ENCODE measurements at regions not wholly inside any gene's neighbourhood (a gene's known extent, or its start where the extent isn't known, plus 50 kb on each side); places are given as distances from the start of the nearest gene placed in this dataset.

GRCh38 chr10:47237316-47238260 lies 62.4 kb upstream of the GDF10 start:
- DNase-seq, result no peak

GRCh38 chr10:47238331-47239095 lies 61.5 kb upstream of the GDF10 start:
- DNase-seq, result no peak

GRCh38 chr10:47239211-47239610 lies 60.8 kb upstream of the GDF10 start:
- DNase-seq, result no peak

GRCh38 chr10:47240173-47240572 lies 59.8 kb upstream of the GDF10 start:
- DNase-seq, result no peak

- no peak for DNase-seq
Observed at GRCh38 chr10:47241256-47241655, 58.7 kb upstream of the GDF10 start.

DNA sequence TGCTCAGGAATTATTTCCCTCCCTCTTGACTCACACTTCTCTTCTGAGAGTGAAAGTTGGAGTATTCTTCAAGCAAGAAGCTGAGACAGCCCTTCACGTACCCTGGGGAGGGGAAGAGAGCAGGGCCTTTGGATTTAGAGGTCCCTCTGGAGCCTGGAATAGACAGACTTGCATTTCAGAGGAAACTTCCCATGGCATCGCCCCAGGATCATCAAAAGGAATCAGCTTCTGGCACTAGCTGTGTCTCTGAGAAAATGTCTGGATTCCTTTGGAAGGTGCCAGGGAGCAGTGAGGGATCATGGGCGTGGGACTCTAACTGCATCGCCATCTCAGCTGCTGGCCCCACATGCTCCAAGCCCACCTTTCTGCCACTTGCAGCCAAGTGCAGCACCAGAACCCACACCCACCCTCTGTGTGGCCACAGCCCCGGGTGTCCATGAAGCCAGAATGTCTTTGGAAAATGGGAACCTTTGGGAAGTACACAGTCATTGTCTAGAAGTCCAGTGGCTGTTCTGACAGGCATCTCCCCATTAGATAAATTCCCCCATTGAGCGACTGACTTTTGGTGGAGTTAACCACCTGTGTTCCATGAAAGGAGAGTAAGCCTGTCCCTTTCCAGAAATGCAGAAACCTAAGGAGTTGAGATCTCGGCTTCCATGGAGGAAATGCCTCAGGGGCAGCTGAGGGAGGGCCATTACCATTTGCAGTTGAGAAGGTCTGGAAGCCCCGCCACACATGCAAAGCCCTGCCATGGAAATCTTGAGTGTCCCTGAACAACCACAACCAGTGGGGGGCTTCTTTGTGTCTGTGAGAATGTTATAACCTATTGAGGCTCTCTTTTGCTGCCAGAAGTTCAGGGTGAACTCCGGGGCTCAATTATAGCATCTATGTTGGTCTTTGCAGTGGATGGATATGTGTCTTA lies 57.8 kb upstream of the GDF10 start:
- no peak for DNase-seq

DNA sequence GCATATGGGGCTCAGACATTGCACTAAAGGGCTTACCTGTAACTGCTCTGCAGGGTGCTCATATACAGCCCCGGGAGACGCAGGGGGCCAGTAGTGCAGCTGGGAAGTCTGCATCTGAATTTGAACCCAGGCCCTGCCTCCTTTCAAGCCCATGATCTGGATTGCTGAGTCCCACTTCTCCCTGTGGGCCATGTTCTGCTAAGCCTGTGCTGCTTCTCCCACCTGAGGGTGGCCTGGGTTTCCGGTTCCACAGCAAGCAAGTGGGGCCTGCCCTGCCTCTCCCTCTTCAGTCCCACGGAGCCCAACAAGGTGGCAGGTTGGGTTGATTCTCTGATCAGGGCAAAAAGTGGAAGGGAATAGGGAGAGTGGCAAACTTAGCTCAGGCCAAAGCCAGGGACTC lies 56.6 kb upstream of the GDF10 start:
- DNase-seq, result no peak

DNA sequence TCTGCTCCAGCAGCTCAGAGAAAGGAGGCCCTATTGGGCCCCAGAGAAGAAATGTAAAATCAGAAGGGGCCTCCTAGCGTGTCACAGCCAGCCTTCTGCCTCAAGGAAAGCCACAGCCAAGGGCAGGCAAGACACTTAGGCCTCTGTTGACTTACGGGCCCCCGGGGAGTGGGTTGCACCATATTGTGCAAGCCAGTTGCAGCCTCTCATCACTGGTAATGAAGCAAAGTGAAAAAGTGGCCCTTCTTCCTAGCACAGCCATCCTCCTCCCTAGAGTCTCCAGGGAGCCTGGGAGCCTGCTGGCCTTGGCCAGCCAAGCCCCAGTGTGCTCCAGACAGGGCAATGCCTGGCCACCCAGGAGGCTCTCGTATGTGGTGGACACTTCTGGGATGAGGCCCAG lies 56.2 kb upstream of the GDF10 start:
- no peak for DNase-seq

DNA sequence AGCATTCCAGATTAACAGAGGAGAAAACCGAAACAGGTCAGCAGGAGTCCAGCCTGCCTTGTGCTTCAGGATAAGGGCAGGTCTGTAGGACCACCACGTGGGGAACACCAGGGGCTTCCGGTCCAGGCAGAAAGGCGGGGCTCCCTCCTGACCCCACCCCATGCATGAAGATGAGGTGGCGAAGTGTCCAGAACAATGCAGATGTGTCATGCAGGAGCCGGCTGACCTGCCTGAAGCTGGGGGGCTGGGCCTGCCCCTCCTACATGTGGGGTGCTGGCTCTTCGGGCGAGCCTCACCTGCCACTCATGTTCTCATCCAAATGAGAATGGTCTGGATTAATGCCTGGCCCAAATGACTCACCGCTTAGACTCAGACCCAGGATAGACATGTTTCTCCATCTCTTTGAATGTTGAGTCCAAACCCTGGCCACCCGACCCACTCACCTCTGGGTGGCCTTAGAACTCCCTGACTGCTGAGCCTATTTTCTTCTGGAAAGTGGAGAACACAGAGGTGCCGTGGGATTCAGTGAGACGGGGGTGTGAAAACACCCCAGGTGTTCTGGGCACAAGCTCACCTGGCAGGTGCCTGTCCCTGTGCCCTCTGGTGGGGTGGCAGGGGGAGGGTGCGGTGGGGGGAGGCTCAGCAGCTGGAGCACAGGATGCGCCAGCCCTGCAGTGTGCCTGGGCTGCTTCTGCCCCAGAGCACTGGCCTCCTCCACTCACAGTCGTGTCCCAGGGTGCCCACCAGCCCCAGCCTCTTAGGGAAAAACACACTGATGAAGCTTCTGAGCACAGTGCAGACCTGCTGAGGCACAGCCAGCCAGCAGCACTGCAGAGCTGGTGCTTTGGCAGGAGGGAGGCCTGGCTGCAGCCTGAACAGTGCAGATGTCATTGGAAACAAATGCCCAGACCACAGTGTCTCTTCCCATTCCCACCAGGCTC lies 55.2 kb upstream of the GDF10 start:
- DNase-seq, result no peak

DNA sequence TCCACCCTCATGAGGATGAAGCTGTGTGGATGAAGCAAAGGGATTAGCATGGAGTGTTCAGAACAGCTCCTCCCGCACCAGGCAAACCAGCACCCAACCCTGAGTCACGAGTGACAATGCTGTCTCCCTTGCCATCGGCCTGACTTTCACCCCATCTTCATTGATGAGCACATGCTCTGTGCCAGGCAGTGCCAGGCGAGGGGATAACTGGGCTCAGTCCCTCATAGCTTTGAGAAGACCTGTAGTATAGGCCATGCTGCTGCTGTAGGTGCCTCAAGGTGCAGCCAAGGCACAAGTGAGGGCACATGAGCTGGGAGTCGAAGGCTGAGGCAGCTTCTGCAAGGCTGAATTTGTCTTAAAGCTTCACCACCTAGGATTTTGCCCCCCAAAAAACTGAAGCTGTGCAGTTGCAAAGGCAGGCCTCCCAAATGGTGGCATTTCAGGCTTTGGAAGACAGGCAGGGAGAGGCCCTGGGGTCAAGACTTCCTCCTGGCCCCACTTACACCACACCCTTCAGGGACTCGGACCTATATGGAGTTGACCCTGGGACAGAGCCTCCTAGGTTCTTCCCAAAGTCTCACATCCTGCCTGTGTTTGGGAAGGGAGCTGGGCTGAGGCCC lies 54.2 kb upstream of the GDF10 start:
- DNase-seq, result no peak

GRCh38 chr10:47246406-47247147 lies 53.4 kb upstream of the GDF10 start:
- DNase-seq, result no peak

DNA sequence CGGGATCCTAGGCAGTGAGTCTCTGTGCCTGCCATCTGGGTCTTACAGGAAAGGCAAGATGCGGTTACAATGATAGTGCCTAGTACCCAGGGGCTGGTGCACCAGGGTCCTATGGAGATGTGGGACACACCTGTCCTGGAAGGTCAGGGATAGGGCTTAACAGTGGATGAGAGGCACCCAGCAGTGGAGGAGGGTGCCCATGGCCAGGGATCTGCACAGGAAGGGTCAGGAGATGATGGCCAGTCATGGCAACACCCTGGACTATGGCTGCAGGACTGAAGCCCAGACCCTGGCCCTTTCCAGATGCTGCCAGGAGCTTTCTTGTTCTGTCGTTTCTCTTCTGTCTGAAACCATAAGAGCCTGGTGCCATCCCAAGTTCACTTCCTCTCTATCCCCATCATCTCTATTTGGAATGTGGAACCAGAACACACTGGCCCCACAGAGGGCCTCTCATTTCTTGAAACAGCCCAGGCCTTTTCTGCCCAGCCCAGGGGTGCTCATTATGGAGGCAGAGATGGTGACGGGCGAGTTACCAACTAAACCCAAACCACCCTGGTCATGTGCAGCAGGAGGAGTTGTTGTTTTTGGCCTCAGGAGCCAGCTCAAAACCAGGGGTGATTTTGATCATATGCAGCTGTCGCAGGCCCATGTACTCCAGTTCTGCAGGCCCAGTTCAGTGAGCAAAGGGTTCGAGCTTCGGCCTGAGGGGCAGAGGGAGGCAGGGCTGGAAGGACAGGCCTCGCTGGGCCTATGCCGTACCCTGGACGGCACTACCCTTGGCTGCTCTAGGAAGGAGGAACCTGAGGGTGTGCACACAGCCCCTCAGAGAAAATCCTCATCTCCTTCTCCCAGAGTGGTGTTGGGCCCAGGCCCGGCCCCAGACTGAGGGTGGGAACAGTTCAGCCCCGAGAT lies 52.6 kb upstream of the GDF10 start:
- DNase-seq, result no peak

GRCh38 chr10:47248386-47249090 lies 51.5 kb upstream of the GDF10 start:
- no peak for DNase-seq

DNA sequence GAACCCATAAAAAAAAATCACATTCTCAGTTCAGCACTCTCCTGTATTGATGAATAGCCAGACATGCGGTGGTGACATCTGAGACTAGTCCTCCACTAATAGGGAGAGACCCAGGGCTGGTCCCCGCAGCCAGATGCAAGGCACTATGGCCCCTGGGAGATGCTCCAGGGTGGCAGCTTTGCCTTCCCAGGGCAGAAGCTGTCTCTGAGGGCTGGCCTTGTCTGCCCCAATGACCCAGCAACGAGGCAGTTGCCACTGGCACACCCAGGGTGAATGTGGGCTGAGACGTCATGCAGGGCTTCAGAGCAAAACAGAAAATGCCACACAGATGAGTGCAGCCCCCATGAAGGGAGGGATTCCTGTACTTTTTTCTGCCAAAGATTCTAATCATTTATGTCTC lies 50.1 kb upstream of the GDF10 start:
- DNase-seq, result no peak
